Cardiac fibroblast (primary cell): ENCODE measurements at regions not wholly inside any gene's neighbourhood (a gene's known extent, or its start where the extent isn't known, plus 50 kb on each side); places are given as distances from the start of the nearest gene placed in this dataset.

Source experiments
- DNase-seq, 2 donors: peaks; one replicate each; pipeline versions ENCODE4 v3.0.0 to v3.0.0-alpha.2; 2010; ENCODE audit warnings: low read depth in 2 of 2
- H3K4me3 ChIP-seq, 2 donors: replicated peaks in 1 of 2; 1 replicate in 1 of 2; 2 replicates in 1 of 2; pipeline ENCODE4 v1.5.1; 2011; ENCODE audit warnings: low read depth in 2 of 2, low read length in 2 of 2, mild to moderate bottlenecking in 2 of 2, moderate library complexity in 1 of 2
- CTCF ChIP-seq: IDR thresholded peaks from one replicate; pipeline ENCODE4 v1.5.1; 2011; ENCODE audit warnings: low read depth, mild to moderate bottlenecking, low read length, inconsistent platforms

DNA sequence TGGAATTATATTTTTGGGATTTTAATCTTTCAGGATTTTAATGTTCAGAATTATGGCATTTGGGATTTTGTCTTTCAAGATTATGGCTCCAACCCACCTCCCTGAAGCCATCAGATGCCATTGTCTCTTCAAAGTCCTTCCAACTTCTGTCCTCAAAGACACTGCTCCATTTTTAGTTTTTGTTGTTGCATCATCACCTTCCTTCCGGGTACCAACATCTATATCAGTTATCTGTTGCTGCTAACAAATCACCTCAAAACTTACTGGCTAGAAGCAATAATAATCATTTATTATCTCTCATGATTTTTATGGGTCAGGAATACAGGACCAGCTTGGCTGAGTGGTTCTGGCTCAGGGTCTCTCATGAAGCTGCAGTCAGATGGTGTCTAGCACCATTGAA, 138.8 kb upstream of the ZBED5 start:
- H3K4me3 ChIP-seq, result no peak overlapping the region
- no peak for DNase-seq
- TF ChIP-seq CTCF, result no peak

DNA sequence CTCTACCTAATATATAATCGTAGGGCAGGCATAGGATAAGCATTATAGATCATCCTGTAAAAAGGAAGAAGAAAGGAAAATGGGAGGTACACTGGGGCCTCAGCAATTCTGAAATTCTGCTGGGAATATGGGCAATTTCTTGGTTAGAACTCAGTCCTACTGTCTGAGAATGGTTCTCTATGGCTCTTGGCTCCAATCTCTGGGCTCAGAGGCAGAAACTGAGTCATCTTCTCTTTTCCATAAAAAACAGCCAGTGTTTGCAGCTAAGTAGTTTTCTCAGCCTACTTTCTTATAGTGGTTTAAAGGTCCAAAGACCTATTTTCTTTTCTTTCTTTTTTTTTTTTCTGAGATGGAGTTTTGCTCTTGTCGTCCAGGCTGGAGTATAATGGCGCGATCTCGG, 135.8 kb upstream of the ZBED5 start:
- DNase-seq, result no peak

DNA sequence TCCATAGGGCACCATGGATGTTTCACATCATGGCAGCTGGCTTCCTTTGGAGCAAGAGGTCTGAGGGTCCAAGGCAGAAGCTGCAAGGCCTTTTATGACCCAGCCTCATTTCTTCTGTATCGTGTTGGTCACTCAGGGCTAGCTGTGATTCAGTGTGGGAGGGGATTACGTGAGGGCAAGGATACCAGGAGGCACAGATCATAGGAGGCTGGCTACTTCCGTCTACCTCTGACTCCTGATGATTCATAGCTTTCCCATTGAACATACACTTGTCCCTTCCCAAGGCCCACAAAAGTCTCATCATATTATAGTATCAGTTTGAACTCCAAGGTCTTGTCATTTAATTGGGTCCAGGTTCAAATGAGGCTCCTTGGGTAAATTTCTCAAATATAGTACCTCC, 135.3 kb upstream of the ZBED5 start:
- no peak overlapping the region for H3K4me3 ChIP-seq
- peak in 1 of 2 donors; percentile 11 for DNase-seq
- no peak for TF ChIP-seq CTCF

More for the DNA sequence above, 135.8 kb upstream of the ZBED5 start:
- no peak for TF ChIP-seq CTCF
- no peak overlapping the region for H3K4me3 ChIP-seq

- no peak overlapping the region for H3K4me3 ChIP-seq
- DNase-seq, result no peak
- TF ChIP-seq CTCF, result no peak
Measured at GRCh38 chr11:10991393-10991792, 133.5 kb upstream of the ZBED5 start.

- H3K4me3 ChIP-seq, result no peak overlapping the region
- no peak for DNase-seq
- no peak for TF ChIP-seq CTCF
Measured at GRCh38 chr11:10990637-10991193, 132.9 kb upstream of the ZBED5 start.

- no peak for DNase-seq
- TF ChIP-seq CTCF, result no peak
- H3K4me3 ChIP-seq, result no peak overlapping the region
Measured at GRCh38 chr11:10990160-10990559, 132.3 kb upstream of the ZBED5 start.

DNA sequence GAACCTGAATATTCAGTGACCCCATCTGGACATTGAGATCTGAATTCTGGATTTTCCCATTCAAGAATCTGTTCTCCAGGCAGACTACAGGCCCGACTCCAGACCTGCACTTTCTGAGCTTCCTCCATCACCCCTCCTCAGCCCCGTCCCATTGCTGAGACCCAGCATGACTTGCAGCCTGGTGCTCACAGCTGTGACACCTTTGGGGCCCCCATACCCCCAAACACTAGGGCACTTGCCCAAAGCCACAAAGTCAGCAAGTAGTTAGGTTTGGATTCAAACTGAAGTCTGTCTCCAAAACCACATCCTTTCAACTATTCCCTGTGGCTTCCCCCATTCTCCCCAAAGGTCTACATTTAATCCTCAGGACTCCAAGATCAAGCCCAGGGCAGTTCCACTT, 128.2 kb upstream of the ZBED5 start:
- TF ChIP-seq CTCF, result no peak
- no peak for DNase-seq
- no peak overlapping the region for H3K4me3 ChIP-seq
